H4 (cell line): ENCODE measurements at regions not wholly inside any gene's neighbourhood (a gene's known extent, or its start where the extent isn't known, plus 50 kb on each side); places are given as distances from the start of the nearest gene placed in this dataset.
"Not testable (repeated sequence)": the region's sequence is repeated elsewhere in the genome, so short reads cannot be mapped to it uniquely, and the experiment has no call there.

Experiments
- DNase-seq: peaks from one replicate; pipeline ENCODE4 v3.0.0-alpha.2; 2015; ENCODE audit warnings: low spot score

DNA sequence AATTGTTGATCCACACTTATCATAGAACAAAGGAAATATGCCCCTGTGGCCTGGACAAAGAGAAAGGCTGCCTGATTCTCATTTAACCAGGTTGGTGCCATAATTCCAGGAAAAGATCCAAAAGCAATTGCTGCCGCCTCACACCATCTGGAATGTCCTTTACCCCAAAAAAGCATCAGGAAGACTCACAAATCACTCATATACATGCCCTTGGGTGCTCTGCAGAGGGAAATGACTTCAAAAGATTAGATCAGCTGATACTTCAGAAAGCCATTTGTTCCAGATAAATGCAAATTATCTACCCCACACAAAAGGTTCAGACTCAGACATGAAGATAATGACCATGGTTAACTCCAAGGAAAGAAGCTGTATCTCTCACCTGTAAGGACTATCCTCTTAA is 285.8 kb downstream of the C1D start:
- DNase-seq = no peak

DNA sequence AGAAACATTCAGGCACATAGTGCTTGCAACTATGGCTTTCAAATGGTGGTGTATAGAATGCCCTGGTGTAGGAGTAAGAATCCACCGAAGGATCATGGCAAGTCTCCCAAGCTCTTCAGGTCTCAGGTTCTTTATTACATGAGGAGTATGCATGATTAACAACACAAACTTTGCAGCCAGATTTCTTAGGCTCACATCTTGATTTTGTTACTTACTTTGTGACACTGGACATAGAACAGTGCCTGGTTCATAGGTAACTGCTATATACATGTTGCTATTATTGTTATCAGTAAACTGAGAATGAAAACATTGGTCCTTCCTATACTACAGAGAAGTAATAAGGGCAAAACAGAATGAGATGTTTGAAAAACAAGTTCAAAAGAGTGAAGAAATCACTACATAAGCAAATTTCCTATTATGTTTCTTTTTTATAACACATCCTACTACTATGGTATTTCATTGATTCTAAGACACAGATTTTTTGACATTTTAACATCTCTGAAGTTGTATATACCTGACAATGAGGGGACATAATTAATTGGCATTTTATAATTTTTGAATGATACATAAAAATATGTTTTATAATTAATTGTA is 284.9 kb downstream of the C1D start:
- no peak for DNase-seq

DNA sequence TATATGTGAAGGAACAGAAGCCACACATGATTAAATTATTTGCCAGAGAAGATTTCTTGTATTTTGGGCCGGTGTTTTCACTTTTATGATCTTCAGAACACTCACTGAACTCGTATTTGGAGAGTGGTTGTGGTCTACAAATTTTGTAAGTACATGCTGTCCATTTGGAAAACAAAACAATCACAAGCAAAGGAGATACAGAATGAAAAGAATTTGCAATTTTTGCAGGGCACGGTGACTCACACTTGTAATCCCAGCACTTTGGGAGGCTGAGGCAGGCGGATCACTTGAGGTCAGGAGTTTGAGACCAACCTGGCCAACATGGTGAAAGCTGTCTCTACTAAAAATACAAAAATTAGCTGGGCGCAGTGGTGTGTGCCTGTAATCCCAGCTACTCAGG is 282.0 kb downstream of the C1D start:
- DNase-seq = not testable (repeated sequence)

DNA sequence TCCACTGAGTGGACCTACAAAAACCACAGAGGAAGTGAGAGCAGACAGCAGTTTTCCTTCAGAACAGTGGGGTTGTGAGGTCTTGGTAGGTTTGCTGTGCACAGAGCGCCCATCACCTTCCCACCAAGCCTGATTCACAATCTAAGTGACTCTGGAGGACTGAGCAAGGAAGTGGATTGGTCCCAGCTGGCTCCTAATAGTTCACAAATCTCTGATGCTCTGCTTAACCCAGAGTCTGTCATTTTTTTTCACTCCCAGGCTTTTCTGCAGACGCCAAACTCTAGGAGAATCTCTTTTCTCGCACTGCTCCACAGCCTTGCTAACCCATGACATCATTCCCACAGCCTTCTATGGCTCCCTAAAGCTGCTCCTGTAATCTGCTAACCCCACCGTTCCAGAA is 280.4 kb downstream of the C1D start:
- DNase-seq = no peak

DNA sequence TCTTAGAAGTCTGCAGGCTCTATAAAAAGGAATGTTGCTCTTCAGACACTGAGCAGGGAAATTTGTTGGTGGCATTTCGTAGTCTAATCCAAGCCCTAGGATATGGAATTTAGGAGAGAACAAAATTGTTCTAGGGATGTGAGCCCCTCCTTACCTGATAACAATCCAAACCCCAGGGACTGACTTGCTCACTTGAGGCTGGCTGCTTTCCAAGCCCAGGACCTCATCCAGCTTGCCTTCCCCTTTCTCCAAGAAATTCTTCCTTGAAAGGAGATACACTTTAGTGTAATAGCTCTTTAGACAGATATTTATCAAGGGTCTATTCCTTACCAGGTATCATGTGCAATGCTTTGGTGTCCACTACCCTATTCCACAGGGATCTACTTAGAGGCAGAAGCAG is 279.8 kb downstream of the C1D start:
- DNase-seq = no peak

DNA sequence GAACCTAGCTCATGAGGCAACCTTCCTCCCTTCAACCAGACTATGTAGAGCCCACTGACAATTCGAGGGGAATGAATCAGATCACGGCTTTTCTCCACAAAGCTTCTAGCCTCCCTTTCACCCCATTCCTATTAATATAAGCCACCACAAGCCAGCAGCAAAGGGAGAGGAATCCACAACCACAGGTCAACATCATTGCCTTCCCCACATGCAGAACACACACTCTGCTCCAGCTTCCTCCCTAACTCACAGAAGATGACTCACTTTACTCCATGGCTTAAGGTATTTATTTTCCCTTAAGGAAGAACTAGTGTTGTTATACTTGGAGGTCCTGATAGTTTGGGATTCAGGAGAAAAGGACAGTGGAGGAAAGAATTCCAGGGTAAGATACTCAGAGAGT is 272.2 kb downstream of the C1D start:
- peak; percentile 59 for DNase-seq

DNA sequence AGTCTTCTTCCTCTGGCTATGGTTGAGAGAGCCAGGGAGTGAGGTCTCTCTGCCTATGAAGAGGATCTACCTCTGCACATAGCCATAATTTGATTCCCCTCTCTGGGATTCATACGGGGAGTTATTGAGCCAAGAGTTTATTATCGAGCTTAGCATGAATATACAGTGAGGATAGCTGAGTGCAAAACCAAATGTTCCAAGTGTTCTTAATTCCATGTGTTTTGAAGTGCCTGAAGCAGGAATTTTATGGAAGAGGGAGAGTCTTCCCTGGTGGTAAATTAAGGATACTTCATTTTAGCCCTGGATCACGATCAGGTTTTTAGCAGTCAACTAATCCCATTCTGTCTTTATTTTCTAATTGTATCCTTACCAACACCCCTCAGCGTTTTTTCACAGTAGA is 270.6 kb downstream of the C1D start:
- no peak for DNase-seq

DNA sequence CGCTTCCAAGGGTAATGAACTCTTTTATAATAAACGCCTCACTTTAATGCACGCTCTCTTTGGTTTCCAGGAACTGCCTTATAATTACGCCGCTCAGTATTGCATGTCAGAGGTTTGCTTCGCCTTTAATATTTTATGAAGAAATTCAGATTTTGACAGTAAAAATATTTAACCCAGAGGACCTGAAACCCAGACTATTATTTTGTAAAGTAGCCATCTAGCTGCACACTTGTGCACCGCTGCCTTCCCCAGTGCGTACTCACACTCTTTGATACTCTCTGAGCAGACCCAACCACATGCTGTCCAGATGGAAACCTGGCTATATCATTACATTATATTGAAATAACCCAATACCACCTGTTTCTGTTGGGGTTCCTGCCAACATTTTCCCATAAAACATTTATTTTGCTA is 270.1 kb downstream of the C1D start:
- no peak for DNase-seq

DNA sequence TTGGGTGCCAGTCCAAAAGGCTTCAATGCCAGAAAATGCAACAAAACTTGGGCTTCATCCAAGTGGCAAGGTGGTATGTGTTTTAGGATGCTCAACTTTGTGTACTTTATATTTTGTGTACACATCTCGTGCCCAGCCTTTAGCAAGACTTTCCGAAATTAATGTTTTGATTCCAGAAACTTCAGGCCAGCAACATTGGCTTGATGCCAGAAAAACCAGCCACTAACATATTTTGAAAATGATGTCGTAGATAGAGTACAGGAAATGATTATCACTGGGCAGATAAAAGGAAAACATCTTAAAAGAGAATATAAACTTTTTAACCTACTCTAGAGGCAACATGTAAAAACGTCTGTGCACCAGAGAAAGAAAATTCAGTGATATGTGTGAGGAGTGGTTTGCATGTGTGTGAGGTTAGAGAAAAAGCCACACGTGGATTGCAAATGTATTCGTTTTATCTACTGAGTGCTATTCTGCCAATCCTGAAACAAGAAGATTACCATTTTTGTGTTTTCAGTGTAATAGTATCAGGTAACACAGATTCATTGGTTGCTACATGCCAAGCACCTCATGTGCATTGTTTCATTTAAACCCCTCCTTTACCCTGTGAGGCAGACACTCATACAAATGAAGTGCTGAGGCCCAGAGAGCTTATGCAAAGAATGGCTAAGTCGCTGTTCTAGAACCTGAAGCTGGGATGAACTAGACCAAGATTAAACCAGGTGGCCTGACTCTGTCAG is 264.8 kb downstream of the C1D start:
- no peak for DNase-seq

DNA sequence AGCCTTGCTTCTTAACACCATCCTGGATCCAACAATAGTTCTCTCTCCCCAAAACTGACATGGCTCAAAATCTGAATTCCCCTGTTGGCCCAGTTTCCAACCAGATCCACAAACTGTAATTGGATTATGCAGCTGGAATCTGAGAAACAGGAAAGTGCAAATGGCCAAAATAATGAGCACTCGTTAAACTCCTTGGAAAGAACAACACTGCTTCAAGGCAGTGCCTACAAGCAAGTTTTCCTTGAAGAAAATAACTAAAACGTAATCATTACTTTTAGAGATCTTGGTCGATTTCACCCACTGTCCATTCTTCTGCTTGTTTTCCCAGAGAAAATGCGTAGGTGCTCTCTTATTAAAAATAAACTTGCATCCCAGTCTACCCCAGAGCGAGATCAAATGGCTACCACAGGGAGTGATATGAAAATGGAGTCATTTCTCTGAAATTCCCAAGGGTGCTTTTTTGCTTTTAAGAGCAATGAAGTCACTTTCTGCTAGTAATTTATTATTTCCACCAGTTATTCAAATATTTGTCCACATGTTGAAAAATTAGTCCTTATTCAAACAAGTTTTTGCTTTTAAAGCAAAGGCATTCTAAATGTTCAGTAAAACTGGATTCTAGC is 264.2 kb downstream of the C1D start:
- DNase-seq = no peak

DNA sequence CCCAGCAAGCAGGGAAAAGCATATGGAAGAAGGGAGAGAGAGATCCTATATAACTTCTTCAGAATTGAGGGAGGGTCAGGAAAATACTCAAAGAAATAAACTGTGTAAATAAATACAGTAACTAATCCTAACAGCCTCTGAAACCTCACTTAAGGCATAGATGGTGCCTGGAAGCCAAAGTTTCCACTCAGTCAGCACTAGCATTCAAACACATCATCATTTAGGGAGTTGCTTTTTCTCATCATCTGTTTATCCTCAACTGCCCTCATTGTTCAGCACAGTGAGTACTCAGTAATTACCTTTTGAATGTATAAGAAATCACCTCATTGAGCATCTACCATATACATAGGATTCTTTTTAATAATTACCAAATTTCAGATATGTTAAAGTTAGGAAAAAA is 262.9 kb downstream of the C1D start:
- no peak for DNase-seq

DNA sequence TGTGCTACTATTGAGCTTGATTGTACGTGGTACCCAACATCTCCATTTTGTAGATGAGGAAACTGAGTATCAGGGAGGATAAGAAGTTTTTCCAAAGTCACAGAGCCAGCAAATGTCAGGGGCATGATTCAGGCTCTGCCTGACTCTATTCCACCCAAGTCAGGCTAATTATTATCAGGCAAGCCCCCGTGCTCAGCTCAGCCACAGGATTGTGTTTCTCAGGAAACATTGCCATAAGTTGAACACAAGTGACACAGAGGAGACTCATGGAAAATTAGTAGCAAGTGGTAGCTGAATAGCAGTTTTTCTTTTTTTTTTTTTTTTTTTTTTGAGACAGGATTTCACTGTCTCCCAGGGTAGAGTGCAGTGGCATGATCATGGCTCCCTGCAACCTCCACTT is 260.5 kb downstream of the C1D start:
- no peak for DNase-seq

DNA sequence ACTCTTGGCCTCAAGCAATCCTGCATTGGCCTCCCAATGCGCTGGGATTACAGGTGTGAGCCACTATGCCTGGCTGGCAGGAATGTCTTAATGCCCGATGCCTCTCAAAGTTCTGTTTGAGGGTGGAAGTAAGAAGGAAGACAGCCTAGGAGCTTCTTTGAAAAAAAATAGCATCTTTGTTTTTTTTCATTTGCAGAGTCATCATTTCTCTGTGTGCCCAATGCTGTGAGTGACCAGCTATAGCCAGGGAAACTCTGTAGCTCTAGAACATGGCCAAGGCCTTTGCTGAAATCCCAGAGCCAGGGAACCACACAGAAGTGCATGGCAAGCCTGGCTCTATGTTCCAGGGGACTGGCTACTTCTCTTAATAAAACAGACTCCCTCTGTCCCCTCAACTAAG is 260.0 kb downstream of the C1D start:
- DNase-seq = no peak

DNA sequence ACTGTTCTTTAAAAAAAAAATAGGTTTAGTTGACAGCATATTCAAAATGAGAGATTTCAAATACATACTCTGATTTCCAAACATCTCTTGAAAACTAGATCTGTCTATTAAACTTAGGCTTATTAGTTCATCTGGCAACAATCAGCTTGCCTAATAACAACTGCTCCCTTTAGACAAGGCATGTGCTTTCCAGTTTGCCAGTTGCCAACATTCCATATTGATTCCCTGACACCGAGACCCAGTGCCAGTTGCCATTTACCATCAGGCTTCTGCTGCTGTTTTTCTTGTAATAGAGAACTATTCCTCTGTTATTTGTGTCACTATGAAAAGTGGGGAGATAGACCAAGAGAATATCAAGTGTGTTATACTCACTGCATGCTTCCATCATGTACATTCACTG is 256.0 kb downstream of the C1D start:
- DNase-seq = no peak

DNA sequence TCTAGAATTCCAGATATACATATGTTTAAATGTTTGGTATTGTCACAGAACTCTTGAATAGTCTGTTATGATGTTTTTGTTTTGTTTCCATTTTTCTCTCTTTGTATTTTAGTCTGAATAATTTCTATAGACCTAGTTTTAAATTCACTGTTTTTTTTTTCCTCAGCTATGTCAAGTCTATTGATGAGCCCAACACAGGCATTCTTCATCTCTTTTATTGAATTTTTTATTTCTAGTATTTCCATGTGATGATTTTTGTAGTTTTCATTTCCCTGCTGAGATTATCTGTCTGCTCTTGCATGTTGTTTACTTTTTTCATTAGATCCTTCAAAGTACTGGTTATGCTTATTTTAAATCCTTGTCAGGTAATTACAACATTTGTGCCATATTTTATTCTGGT is 254.7 kb downstream of the C1D start:
- no peak for DNase-seq

DNA sequence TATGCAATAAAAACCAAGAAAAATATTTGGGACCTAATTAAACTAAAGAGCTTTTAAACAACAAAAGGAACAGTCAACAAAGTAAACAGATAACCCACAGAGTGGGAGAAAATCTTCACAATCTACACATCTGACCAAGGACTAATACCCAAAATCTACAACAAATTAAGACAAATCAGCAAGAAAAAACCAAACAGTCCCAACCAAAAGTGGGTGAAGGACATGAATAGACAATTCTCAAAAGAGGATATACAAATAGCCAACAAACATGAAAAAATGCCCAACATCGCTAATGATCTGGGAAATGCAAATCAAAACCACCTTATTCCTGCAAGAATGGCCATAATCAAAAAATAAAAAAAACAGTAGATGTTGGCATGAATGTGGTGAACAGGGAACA is 250.1 kb downstream of the C1D start:
- DNase-seq = no peak

DNA sequence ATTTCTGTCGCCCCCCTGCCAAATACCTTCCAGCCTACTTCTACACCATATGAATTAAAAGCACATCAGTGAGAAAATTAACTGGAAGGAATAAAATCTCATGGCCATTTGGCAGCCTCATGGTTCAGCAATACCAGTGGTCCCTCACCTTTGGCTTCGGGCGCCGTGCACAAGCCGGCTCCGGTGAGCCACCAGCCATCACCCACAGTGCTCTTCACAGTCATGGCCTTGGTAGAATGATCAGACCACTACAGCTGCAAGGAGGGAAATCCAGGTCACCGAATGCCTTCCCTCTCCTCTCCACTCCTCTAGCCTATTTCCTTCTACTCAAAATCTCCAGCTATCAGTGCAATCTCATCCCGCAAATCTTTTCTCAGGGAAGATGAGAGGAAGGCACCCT is 239.1 kb downstream of the C1D start:
- DNase-seq = no peak

DNA sequence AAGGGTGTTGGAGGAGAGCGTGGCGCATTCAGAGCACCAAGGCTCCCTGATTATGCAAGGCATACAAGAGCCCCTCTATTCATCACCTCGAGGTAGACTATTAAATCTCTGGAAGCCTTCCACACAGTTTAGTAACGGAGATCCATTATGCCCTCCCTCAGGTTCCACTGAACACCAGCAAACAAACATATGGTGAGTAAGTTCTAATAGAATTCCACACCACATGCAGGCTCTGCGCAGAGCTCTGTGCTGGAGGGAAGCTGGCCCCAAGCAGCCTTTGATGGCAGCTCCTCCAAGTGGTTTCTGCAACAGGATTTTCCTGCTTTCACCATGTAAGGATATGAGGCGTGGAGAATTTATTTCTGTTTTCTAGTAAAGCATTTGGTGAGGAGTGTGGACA is 238.6 kb downstream of the C1D start:
- DNase-seq = no peak

DNA sequence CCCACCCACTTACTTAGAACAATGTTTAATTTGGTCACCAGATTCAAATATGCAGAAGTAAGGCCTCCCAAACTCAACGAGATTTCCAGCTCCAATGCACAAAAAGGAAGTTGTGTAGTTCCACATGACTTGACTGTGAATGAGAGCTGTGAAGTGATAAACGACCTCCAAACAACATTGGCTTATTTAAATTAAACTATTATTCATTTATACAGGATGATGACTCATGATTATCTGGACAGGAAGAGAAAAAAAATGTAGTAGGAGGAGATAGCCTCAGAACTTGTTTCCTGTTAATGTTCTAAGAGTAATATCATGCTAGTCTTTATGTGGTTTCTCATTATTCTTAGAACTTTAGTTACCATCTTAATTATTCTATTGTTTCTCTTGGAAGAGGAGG is 237.3 kb downstream of the C1D start:
- DNase-seq = peak; percentile 17

DNA sequence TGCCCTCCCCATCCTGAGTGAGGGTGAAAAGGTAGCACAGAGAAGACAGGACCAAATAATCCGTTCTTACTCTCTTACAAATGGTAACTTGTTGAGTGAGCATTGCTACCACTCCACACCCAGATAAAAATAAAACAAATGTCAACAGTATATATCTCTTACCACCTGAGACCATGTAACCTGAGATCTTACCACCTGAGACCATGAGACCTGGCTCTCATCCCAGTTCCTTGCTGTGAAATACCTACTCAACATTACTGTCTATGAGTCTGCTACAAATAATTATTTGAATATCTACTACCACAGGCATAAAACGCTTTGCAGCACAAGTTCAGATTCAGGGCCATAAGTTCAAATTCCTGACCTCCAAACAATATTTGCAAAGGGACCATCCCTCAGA is 234.7 kb downstream of the C1D start:
- DNase-seq = no peak

DNA sequence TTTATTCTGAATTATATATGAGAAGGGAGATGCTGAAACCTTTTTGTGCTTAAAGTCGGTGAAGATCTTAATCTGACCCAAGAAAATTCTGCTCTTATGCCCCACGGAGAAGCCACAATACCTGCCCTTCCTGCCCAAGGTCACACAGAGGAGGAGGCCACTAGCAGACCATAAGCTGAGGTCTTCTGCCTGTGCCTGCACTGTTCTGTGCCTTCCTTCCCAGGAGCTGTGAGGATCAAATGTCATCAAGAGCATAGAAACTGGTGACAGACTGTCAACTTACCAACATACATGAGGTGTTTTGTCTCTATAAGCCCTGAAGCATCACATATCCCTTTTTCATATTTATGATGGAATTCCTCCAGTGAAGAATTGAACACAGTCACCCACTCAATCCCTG is 233.3 kb downstream of the C1D start:
- DNase-seq = no peak

DNA sequence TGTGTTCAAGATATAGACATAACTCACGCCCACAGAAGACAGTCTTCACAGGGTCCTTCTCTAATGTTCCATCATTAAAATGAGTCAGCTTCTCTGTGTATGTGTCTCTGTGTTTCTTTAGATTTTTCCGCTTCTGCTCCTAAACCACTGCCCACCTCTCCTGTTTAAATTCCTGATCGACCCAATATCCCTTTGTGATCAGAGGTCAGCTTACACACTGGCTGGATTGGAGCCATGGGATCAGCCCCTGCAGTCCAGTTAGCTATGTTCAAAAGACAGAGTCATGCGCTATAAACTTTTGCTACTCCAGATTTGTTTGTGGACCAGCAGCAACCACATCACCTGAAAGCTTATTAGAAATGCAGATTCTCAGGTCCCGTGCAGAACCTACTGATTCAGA is 229.2 kb downstream of the C1D start:
- DNase-seq = no peak

DNA sequence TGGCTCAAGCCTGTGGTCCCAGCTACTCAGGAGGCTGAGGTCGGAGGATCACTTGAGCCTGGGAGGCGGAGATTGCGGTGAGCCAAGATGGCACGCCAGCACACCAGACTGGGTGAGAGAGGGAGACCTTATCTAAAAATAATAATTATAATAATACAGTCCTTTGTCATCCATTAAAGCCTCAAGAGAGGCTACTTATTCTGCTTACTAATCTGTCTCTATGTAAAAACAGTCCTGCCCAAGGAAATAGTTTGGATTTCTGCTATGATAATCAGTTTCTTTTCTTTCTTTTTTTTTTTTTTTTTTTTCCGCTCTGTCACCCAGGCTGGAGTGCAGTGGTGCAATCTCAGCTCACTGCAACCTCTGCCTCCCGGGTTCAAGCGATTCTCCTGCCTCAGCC is 228.3 kb downstream of the C1D start:
- no peak for DNase-seq

DNA sequence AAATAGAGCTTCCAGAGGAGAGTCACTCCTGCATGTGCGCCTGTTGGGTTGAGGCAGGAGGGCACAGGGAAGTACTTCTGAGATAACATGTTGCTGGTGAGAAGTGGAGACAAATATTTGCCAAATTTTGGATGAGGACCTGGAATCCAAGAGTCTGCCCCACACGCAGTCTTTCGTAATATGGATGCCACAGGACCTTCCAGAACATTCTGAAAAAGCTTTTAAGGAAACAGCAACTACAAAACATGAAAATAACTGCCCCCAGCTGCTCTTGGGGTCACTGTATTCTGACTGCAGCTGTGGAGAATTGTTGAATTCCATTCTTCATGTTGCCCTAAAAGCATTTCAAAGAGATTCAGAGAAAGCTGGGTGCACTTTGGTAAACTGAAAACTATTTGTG is 227.5 kb downstream of the C1D start:
- no peak for DNase-seq
